HFFc6 (cell line): ENCODE measurements at regions not wholly inside any gene's neighbourhood (a gene's known extent, or its start where the extent isn't known, plus 50 kb on each side); places are given as distances from the start of the nearest gene placed in this dataset.

Experiments
- DNase-seq: peaks from one replicate; pipeline ENCODE4 v3.0.0-alpha.2; 2018
- H3K27ac Mint-ChIP-seq: 2 replicates; pipeline ENCODE4 v1.8.0; 2020; ENCODE audit warnings: mild to moderate bottlenecking, mixed read lengths
- H3K27me3 Mint-ChIP-seq: 2 replicates; pipeline ENCODE4 v1.8.0; 2021; ENCODE audit warnings: mild to moderate bottlenecking, moderate library complexity, mixed read lengths; ENCODE audit not compliant: insufficient read depth
- H3K36me3 Mint-ChIP-seq: 2 replicates; pipeline ENCODE4 v1.8.0; 2021; ENCODE audit warnings: low read depth, mixed read lengths
- H3K4me1 Mint-ChIP-seq: 2 replicates; pipeline ENCODE4 v1.8.0; 2020; ENCODE audit warnings: low read depth, mixed read lengths
- H3K4me3 Mint-ChIP-seq: 2 replicates; pipeline ENCODE4 v1.8.0; 2020; ENCODE audit warnings: mild to moderate bottlenecking, moderate library complexity, mixed read lengths
- H3K9me3 Mint-ChIP-seq: 2 replicates; pipeline ENCODE4 v1.8.0; 2020; ENCODE audit warnings: mild to moderate bottlenecking, mixed read lengths
- TF ChIP-seq, protein P1 (sequence below): fragments of 200-600 bp; sonication (generic); IDR thresholded peaks from 2 replicates; pipeline ENCODE4 v1.5.0; 2021; ENCODE audit warnings: antibody characterized with exemption, mild to moderate bottlenecking

GRCh38 chrX:126064901-126065541 is 101.1 kb downstream of the DCAF12L2 start:
- no peak overlapping the region for H3K27ac Mint-ChIP-seq

DNA sequence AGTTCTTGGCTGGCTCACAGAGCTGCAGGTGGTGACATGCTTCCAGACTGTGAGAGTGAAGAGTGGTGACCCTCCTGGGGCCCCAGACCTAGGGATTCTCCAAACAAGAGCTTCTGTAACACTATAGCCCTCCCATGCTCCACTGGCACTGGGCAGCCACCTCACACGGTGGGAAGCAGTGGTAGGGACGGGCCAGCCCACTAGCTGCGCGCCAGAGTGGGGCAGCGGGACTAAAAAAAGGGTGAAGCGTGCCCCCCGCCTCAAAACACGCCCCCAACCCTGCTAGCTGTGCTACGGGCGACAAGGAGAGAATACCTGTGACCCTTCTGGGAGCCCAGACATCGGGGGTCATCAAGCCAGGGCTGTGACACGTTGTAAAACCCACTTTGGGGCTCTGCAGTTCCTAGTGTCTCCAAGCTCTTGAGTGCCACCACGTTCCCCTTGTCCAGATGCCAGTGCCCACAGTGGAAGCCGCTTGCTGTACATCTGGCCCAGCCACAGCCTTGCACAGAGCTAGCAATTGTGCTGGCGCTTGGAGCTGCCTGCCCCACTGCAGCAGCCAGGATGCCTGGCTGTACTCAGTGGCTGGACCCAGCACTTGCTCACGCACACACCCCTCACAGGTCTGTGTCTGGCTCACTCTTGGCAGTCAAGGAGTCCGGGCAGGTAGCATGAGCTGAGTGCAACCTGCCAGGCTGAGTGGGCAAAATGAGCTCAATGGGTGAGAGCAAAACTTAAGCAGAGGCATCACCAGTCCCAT is 100.0 kb downstream of the DCAF12L2 start:
- TF ChIP-seq, protein P1, sequence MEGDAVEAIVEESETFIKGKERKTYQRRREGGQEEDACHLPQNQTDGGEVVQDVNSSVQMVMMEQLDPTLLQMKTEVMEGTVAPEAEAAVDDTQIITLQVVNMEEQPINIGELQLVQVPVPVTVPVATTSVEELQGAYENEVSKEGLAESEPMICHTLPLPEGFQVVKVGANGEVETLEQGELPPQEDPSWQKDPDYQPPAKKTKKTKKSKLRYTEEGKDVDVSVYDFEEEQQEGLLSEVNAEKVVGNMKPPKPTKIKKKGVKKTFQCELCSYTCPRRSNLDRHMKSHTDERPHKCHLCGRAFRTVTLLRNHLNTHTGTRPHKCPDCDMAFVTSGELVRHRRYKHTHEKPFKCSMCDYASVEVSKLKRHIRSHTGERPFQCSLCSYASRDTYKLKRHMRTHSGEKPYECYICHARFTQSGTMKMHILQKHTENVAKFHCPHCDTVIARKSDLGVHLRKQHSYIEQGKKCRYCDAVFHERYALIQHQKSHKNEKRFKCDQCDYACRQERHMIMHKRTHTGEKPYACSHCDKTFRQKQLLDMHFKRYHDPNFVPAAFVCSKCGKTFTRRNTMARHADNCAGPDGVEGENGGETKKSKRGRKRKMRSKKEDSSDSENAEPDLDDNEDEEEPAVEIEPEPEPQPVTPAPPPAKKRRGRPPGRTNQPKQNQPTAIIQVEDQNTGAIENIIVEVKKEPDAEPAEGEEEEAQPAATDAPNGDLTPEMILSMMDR = no peak
- Mint-ChIP-seq H3K9me3 (peaks cover 5% of the 10 kb centered on the region; the same call in 1 of the 2 replicates), H3K27me3 (no peaks in the 10 kb centered on the region; the same call in 1 of the 2 replicates), H3K4me3 (no peak overlapping the region), H3K36me3 (no peaks in the 10 kb centered on the region), H3K4me1 (no peaks in the 10 kb centered on the region), H3K27ac (no peak overlapping the region)
- no peak for DNase-seq

More at GRCh38 chrX:126064901-126065541, 101.1 kb downstream of the DCAF12L2 start:
- no peaks in the 10 kb centered on the region; the same call in 1 of the 2 replicates for H3K27me3 Mint-ChIP-seq
- no peaks in the 10 kb centered on the region for H3K36me3 Mint-ChIP-seq
- TF ChIP-seq, protein P1 = no peak
- no peak overlapping the region for H3K4me3 Mint-ChIP-seq
- no peaks in the 10 kb centered on the region for H3K4me1 Mint-ChIP-seq
- no peak for DNase-seq
- peaks cover 5% of the 10 kb centered on the region; the same call in 1 of the 2 replicates for H3K9me3 Mint-ChIP-seq
